ENCODE measurements at regions not wholly inside any gene's neighbourhood (a gene's known extent, or its start where the extent isn't known, plus 50 kb on each side); places are given as distances from the start of the nearest gene placed in this dataset.
"Not testable (repeated sequence)": the region's sequence is repeated elsewhere in the genome, so short reads cannot be mapped to it uniquely, and the experiment has no call there.

- no peak for DNase-seq
Measured at GRCh38 chr1:194033646-194034045, 847.2 kb upstream of the B3GALT2 start.

GRCh38 chr1:194028002-194028401, 841.6 kb upstream of the B3GALT2 start:
- no peak for DNase-seq

- DNase-seq, result no peak
Measured at GRCh38 chr1:194026422-194026821, 840.0 kb upstream of the B3GALT2 start.

DNA sequence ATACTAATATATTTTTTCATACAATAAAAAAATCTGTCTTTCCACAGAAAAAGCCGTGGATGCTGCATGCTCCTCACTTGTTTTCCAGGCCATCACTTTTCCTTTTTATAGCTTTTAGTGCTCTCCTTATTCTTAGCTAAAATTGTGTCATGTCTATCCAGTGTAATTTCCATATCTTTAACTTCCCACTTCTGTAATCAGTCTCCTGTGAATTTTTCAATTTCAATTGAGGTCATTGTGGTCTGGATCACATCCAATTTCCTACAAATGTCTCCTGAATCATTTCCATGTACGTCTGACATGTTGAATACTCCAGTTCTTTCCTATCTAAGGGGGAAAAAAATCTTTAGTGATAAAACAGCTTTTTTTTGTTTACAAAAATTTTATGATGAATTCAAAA, 838.2 kb upstream of the B3GALT2 start:
- DNase-seq, result peak; percentile 1

GRCh38 chr1:194014014-194014413, 827.6 kb upstream of the B3GALT2 start:
- no peak for DNase-seq

DNA sequence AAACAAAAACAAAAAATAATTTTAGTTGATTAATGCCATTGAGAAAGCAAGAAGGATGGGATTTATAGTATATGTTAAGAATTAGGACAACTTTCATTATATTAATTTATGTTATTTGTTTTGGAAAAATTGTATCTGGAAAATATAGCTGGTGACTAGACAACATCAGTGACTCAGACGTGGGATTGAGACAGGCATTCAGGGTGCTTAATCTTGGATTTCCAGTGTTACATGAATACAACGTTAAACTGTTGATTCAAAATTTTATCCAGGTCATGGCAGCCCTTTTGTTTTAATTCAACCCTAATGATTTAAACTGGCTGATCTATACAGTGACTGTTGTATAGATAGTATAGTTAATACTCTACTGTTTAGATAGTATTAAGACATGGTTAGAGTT, 827.1 kb upstream of the B3GALT2 start:
- no peak for DNase-seq

DNA sequence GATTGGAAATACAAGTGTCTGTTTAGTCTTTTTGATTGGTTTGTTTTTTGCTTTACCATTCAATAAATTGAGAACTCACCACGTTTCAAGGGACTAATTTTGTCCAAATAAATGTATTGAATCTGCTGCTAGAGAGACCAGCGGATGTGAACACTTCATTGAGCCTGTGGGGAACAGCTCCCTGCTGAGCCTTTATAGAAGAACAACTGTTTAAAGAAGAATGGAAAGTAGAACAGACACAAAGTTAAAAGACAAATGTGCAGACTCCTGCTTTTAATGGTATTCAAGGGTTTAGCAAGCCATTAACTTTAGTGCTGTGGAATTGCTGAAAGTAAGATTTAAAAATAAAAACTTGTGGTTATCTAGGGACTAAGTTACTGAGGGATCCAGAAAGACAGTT, 817.7 kb upstream of the B3GALT2 start:
- no peak for DNase-seq

GRCh38 chr1:194001726-194002350, 815.4 kb upstream of the B3GALT2 start:
- not testable (repeated sequence) for DNase-seq

GRCh38 chr1:193988885-193989284, 802.5 kb upstream of the B3GALT2 start:
- no peak for DNase-seq

- DNase-seq, result no peak
Measured at GRCh38 chr1:193979219-193979618, 792.8 kb upstream of the B3GALT2 start.

- no peak for DNase-seq
Measured at GRCh38 chr1:193974286-193974798, 787.9 kb upstream of the B3GALT2 start.

DNA sequence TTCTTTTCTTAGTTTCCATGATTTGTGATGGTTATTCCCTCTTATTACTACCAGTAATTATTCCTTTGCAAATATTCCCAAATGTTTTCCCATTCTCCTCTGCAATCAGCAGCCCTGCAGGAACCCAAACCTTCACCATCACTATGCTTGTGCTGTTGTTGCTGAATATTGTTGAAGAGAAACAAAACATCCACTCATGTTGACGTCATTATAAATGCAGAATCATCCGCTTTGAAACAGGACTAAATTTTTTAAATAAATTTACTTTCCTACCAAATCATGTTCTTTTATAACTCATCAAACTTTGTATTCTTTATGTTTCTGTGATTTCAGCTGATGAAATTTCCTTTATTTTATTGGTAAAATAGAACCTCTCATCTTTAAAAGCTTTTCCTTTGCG, 787.0 kb upstream of the B3GALT2 start:
- no peak for DNase-seq

DNA sequence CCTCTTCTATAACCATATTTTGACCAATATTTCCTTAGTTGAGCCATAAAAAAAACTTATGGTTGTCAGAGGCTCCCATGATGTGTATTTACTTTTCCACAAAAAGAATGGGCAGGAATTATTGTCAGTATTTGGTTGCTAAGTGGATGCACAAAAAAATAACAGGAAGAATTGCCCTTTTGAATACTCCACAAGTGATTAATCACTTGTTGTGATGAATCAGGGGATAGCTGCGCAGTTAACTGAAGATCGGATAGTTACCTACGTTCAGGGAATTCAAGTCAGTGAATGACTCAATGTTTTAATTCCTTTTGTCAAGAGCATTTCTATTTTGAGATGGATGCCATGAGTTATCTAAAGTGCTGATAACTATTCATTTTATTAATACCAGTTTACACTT, 785.2 kb upstream of the B3GALT2 start:
- no peak for DNase-seq

DNA sequence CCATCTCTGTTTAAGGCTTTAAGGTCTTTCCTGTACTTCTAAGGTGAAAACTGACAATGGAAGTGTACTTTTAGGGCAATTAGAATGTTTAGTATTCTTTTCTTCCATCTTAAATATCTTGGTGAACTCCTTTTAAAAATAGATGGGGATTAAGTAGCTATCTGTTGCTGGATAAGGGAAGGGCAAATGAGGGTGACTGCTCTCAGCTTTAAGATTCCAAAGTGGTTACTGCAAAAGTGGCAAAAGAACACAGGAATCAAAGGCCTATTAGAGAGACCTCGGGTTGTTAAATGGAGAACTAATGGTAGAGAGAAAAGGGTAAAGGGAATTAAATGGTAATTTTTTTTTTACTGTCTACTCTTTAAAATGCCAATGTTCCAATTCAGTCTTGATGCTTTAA, 774.1 kb upstream of the B3GALT2 start:
- DNase-seq, result no peak

- DNase-seq, result no peak
Measured at GRCh38 chr1:193960040-193960439, 773.6 kb upstream of the B3GALT2 start.

- no peak for DNase-seq
Measured at GRCh38 chr1:193957556-193958095, 771.2 kb upstream of the B3GALT2 start.

- no peak for DNase-seq
Measured at GRCh38 chr1:193952778-193953374, 766.5 kb upstream of the B3GALT2 start.

DNA sequence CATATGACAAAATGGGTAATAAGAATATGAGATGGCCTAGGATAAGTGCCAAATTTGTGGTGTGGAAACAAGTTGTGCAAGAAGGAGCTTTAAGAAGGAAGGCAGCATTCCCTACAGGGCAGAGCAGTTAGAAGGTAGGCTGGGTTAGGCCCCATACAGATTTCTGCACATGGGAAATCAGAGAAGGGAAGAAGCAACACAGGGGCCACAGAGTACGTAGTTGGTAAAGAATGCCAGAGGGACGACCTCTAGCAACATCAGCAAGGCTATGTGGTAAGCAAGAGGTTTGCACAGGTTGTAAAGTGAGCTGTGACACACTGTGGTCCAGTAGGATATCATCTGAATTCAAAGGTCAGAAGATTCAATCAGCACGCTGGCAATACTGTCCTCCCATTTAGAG, 765.6 kb upstream of the B3GALT2 start:
- DNase-seq, result no peak

- no peak for DNase-seq
Measured at GRCh38 chr1:193944454-193944853, 758.0 kb upstream of the B3GALT2 start.

DNA sequence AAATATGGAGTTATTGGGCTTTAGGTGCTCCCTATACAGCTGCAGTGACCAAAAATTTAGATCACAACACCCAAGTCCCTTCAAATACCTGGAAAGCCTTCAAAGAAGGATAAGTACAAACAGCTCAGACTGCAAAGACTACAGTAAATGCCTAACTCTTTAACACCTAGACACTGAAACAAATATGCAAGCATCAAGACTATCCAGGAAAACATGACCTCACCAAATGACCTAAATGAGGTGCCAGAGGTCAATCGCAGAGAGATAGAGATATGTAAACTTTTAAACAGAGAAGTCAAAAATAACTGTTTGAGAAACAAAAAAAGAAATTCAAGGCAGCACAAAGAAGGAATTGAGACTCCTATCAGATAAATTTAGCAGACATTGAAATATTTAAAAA, 753.8 kb upstream of the B3GALT2 start:
- DNase-seq, result no peak

DNA sequence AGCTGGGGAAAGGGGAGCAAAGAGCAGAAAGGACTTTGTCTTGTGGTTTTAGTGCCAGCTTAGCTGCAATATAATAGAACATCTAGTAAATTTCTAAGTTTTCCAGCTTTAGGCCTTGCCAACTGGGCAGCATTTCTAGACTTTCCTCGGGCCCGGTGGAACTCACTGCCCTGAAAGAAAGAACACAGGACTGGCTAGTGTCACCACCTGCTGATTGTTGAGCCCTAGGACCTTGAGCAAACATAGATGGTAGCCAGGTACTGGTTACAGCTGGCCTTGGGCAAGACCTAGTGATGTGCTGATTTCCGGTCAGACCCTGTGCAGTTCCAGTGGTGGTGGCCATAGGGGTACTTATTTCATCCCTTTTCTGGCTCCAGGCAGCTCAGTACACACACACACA, 753.2 kb upstream of the B3GALT2 start:
- no peak for DNase-seq

GRCh38 chr1:193937308-193937707, 750.9 kb upstream of the B3GALT2 start:
- no peak for DNase-seq

DNA sequence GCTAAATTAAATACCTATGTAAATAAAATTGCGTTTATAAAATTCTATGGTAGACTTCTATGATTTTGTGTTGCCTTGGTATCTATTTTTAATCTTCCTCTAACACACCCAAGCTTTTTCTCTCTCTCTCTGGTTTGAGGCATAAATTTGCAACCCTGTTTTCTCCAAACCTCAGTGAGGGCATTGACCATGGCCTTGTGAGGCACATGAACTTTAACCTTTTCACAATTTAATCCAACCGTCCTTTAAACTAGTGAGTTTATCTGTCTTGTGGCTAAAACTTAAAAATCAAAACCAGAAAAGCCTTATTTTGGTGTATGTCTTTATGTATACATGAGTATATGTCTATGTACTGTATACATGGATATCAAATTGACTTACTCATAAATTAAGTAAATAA, 746.6 kb upstream of the B3GALT2 start:
- no peak for DNase-seq

DNA sequence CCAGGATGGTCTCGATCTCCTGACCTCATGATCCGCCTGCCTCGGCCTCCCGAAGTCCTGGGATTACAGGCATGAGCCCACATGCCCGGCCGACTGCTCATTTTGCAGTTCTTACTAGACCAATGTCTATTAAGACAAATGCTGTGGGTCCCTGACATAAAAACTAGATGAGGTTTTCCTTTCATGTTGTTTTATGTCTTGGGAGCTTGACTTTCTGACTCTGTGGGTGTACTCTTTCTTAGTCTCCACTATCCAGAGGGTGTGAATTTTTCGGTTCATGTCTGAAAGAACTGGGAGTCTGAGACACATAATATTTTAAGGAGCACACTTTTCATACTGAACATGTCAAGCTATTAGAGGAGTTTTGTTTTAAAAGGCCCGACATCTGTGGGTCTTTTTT, 744.9 kb upstream of the B3GALT2 start:
- no peak for DNase-seq

Measured in hematopoietic multipotent progenitor cell treated with erythropoietin and hydrocortisone succinate and interleukin-3 and kit ligand, for 8 days (in vitro differentiated cells).